Peyer's patch (tissue), 4 donors: ENCODE measurements at regions not wholly inside any gene's neighbourhood (a gene's known extent, or its start where the extent isn't known, plus 50 kb on each side); places are given as distances from the start of the nearest gene placed in this dataset.

ENCODE experiments used
- DNase-seq, 3 donors: peaks; one replicate each; pipeline ENCODE4 v3.0.0-alpha.2; 2017 to 2019
- H3K27ac ChIP-seq, 4 donors: fragments of 200-600 bp; sonication (generic); one replicate each; pipeline ENCODE4 v1.5.1; 2016 to 2019
- H3K27me3 ChIP-seq, 2 donors: fragments of 200-600 bp; sonication (generic); one replicate each; pipeline ENCODE4 v1.5.1; 2019
- H3K36me3 ChIP-seq, 3 donors: fragments of 200-600 bp; sonication (generic); one replicate each; pipeline ENCODE4 v1.5.1; 2016 to 2019
- H3K4me1 ChIP-seq, 4 donors: fragments of 200-600 bp; sonication (generic); one replicate each; pipeline ENCODE4 v1.5.1; 2016 to 2019
- H3K4me3 ChIP-seq, 4 donors: fragments of 200-600 bp; sonication (generic); 1 replicate in 3 of 4; 2 replicates in 1 of 4; pipeline ENCODE4 v1.5.1; 2016 to 2019; ENCODE audit warnings: mild to moderate bottlenecking in 1 of 4
- H3K9me3 ChIP-seq, 4 donors: fragments of 200-600 bp; sonication (generic); one replicate each; pipeline ENCODE4 v1.5.1; 2016 to 2019; ENCODE audit warnings: mild to moderate bottlenecking in 1 of 4
- CTCF ChIP-seq, 6 experiments: fragments of 450-650 bp in 4 of 6; fragments of 200-600 bp in 2 of 6; sonication (generic) in 1 of 6; IDR thresholded peaks; one replicate each; pipeline ENCODE4 v1.5.1; 2017 to 2019; ENCODE audit warnings: antibody characterized with exemption in 6 of 6, mild to moderate bottlenecking in 3 of 6, moderate library complexity in 1 of 6
- POLR2A ChIP-seq, 2 donors: fragments of 450-650 bp; IDR thresholded peaks; one replicate each; pipeline ENCODE4 v1.5.1; 2017; ENCODE audit warnings: antibody characterized with exemption in 2 of 2, mild to moderate bottlenecking in 2 of 2, moderate library complexity in 2 of 2

- Histone ChIP-seq H3K4me3 (no peak overlapping the region), H3K27me3 (no peaks in the 10 kb centered on the region), H3K4me1 (no peaks in the 10 kb centered on the region), H3K27ac (no peak overlapping the region), H3K36me3 (no peaks in the 10 kb centered on the region), H3K9me3 (no peaks in the 10 kb centered on the region)
- TF ChIP-seq POLR2A (IDR thresholded peaks at IDR 0.05) (no peak), CTCF (IDR thresholded peaks at IDR 0.05) (no peak)
- no peak for DNase-seq
Measured at GRCh38 chr21:25512095-25513081, 94.9 kb downstream of the MRPL39 start.

- TF ChIP-seq CTCF (IDR thresholded peaks at IDR 0.05) (no peak), POLR2A (IDR thresholded peaks at IDR 0.05) (no peak)
- Histone ChIP-seq H3K4me3 (no peak overlapping the region), H3K36me3 (no peaks in the 10 kb centered on the region), H3K9me3 (no peaks in the 10 kb centered on the region), H3K4me1 (no peaks in the 10 kb centered on the region), H3K27ac (no peak overlapping the region), H3K27me3 (no peaks in the 10 kb centered on the region)
- DNase-seq, result no peak
Measured at GRCh38 chr21:25509862-25510261, 97.4 kb downstream of the MRPL39 start.

GRCh38 chr21:25508364-25508763 lies 98.9 kb downstream of the MRPL39 start:
- Histone ChIP-seq H3K36me3 (no peaks in the 10 kb centered on the region), H3K4me3 (no peak overlapping the region), H3K27me3 (no peaks in the 10 kb centered on the region), H3K4me1 (no peaks in the 10 kb centered on the region), H3K27ac (no peak overlapping the region), H3K9me3 (no peaks in the 10 kb centered on the region)
- DNase-seq, result no peak
- TF ChIP-seq POLR2A (IDR thresholded peaks at IDR 0.05) (no peak), CTCF (IDR thresholded peaks at IDR 0.05) (no peak)

GRCh38 chr21:25507522-25507921 lies 99.8 kb downstream of the MRPL39 start:
- Histone ChIP-seq H3K36me3 (no peaks in the 10 kb centered on the region), H3K4me3 (no peak overlapping the region), H3K4me1 (no peaks in the 10 kb centered on the region), H3K9me3 (no peaks in the 10 kb centered on the region), H3K27me3 (no peaks in the 10 kb centered on the region), H3K27ac (no peak overlapping the region)
- DNase-seq, result no peak
- TF ChIP-seq POLR2A (IDR thresholded peaks at IDR 0.05), result no peak
- no peak for TF ChIP-seq CTCF (IDR thresholded peaks at IDR 0.05)

- no peak overlapping the region for H3K27ac ChIP-seq
- no peak for TF ChIP-seq CTCF (IDR thresholded peaks at IDR 0.05)
- no peak for TF ChIP-seq POLR2A (IDR thresholded peaks at IDR 0.05)
- no peaks in the 10 kb centered on the region for H3K9me3 ChIP-seq
- no peaks in the 10 kb centered on the region for H3K36me3 ChIP-seq
- H3K27me3 ChIP-seq, result no peaks in the 10 kb centered on the region
- no peak for DNase-seq
- H3K4me1 ChIP-seq, result no peaks in the 10 kb centered on the region
- no peak overlapping the region for H3K4me3 ChIP-seq
Measured at GRCh38 chr21:25506887-25507286, 100.4 kb downstream of the MRPL39 start.
